Peyer's patch (tissue), 4 donors: ENCODE measurements at regions not wholly inside any gene's neighbourhood (a gene's known extent, or its start where the extent isn't known, plus 50 kb on each side); places are given as distances from the start of the nearest gene placed in this dataset.

Experiments
- CTCF ChIP-seq, 6 experiments: fragments of 450-650 bp in 4 of 6; fragments of 200-600 bp in 2 of 6; sonication (generic) in 1 of 6; IDR thresholded peaks; one replicate each; pipeline ENCODE4 v1.5.1; 2017 to 2019; ENCODE audit warnings: antibody characterized with exemption in 6 of 6, mild to moderate bottlenecking in 3 of 6, moderate library complexity in 1 of 6
- POLR2A ChIP-seq, 2 donors: fragments of 450-650 bp; IDR thresholded peaks; one replicate each; pipeline ENCODE4 v1.5.1; 2017; ENCODE audit warnings: antibody characterized with exemption in 2 of 2, mild to moderate bottlenecking in 2 of 2, moderate library complexity in 2 of 2

- TF ChIP-seq POLR2A (IDR thresholded peaks at IDR 0.05) (no peak), CTCF (IDR thresholded peaks at IDR 0.05) (no peak)
These were observed 441.8 kb upstream of the CXADR start for GRCh38 chr21:17071093-17071492.
